ENCODE measurements at regions not wholly inside any gene's neighbourhood (a gene's known extent, or its start where the extent isn't known, plus 50 kb on each side); places are given as distances from the start of the nearest gene placed in this dataset.
"Not testable (repeated sequence)": the region's sequence is repeated elsewhere in the genome, so short reads cannot be mapped to it uniquely, and the experiment has no call there.

DNA sequence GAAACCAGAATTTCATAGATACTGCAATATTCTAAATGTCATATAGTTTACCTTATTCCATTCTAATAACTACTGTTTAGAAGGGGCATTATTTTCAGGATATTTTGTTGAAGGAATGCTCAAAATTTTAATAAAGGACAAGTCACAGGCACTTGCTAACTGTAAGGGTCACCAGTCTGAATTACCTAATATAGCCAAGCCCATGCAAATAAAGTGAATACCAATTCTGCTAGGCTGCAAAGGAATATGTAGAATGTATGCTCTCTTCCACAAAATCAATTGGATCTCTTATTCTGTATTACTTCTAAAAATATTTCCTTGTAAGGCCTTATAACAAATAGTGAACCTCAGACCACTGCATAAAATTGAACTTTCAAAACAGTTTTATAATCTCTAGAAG lies 52.3 kb upstream of the FAT4 start:
- DNase-seq = no peak

DNA sequence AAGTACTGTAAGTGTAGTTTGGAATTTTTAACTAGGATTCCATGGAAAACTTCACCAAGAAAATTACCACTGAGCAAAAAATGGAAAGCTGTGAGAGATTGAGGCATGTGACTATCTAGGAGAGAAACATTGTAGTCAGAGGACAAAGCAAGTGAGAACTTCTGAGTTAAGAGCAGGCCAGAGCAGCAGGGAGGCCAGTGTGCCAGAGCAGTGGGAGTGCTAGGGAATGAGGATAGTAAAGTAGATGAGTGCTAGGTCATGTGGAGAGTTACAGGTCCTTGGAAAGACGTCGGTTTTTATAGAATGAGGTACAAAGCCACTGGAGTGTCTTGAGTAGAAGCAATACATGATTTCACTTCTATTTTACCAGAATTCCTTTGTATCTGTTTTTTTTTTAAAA lies 52.7 kb upstream of the FAT4 start:
- DNase-seq = no peak

GRCh38 chr4:125254106-125254505 lies 60.6 kb upstream of the FAT4 start:
- DNase-seq = no peak

- DNase-seq = peak; percentile 1
Measured at GRCh38 chr4:125244848-125245450, 69.8 kb upstream of the FAT4 start.

DNA sequence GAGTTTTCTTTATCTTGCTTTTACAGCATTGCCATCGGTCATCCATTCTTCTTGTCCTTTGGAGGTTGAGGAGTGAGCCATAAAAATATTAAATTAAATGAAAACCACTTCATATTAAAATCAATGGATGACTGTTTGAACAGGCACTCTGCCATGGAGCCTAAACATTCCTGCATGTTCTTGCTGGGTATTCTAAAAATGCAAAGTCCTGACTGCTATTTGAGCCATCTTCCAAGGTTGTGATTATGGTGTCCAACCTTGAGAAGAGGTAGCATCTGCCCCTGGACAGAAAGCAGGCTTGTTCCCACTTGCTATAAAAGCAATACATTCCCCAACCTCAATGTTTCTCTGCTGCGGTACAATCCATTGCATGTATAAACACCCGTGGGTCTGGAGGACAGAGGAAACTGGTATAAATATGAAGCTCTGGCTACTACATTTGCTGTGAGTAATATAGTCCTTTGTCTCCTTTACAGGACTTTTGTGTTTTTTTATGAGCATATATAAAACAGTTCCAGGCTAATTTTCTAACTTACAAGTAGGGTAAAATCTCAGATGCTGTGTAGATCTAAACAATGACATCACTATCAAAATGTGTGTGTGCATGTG lies 70.9 kb upstream of the FAT4 start:
- no peak for DNase-seq

DNA sequence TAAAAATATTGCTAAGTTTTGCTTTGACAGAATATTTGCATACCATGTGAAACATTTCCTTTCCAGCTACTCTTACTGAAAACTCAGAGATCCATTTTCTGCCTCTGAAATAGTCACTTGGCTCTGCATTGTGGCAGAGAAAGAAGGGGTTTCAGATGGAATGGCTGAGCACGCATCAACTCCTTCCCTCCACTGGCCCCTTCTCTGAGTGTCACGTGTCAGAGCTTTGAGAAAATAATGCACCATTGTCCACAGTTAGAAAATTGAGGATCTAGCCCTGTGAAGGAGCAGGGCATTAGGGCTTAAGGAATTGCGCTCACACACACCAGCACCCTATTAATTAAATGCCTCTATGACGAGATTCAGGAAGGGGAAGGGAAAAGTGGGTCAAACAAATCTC lies 78.8 kb upstream of the FAT4 start:
- DNase-seq = no peak

GRCh38 chr4:125231661-125232060 lies 83.1 kb upstream of the FAT4 start:
- DNase-seq = no peak

GRCh38 chr4:125229596-125230058 lies 85.1 kb upstream of the FAT4 start:
- DNase-seq = no peak

- no peak for DNase-seq
Measured at GRCh38 chr4:125225806-125226205, 88.9 kb upstream of the FAT4 start.

DNA sequence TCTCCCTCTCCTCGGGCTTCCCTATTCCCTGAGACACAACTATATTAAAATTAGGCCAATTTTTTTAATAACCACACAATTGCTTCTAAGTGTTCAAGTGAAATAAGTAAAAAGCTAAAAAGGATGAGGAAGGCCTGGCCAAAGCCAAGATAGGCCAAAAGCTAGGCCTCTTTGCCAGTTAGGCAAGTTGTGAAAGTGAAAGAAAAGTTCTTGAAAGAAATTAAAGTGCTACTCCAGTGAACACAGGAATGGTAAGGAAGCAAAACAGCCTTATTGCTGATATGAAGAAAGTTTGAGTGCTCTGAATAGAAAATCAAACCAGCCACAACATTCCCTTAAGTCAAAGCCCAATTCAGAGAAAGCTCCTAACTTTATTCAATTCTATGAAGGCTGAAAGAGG lies 114.2 kb upstream of the FAT4 start:
- DNase-seq = no peak

- no peak for DNase-seq
Measured at GRCh38 chr4:125198916-125199315, 115.8 kb upstream of the FAT4 start.

DNA sequence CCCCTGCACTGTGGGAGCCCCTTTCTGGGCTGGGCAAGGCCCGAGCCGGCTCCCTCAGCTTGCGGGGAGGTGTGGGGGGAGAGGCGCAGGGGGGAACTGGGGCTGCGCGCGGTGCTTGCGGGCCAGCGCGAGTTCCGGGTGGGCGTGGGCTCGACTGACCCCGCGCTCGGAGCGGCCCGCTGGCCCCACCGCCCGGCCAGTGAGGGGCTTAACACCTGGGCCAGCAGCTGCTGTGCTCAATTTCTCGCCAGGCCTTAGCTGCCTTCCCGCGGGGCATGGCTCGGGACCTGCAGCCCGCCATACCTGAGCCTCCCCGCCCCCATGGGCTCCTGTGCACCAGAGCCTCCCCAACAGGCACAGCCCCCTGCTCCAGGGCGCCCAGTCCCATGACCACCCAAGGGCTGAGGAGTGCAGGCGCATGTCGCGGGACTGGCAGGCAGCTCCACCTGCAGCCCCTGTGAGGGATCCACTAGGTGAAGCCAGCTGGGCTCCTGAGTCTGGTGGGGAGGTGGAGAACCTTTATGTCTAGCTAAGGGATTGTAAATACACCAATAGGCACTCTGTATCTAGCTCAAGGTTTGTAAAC lies 122.8 kb upstream of the FAT4 start:
- DNase-seq = not testable (repeated sequence)

DNA sequence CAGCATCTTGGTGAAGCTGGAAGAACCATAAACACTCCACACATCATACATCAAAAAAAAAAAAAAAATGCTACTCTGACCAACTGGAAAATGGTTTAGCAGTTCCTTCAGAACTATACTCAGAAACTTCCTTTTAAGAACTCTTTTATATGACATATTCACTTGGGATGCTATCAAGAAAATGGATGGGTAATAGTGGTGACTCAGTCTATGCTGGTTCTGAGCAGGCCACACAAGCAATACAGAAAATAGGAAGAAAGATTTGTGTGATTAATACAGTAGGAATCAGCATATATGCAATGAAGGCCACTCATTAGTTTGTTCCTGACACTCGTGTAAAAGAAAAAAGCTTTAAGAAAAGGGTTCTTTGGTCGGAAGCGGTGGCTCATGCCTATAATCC lies 123.5 kb upstream of the FAT4 start:
- DNase-seq = no peak

GRCh38 chr4:125187226-125188176 lies 127.3 kb upstream of the FAT4 start:
- DNase-seq = no peak

DNA sequence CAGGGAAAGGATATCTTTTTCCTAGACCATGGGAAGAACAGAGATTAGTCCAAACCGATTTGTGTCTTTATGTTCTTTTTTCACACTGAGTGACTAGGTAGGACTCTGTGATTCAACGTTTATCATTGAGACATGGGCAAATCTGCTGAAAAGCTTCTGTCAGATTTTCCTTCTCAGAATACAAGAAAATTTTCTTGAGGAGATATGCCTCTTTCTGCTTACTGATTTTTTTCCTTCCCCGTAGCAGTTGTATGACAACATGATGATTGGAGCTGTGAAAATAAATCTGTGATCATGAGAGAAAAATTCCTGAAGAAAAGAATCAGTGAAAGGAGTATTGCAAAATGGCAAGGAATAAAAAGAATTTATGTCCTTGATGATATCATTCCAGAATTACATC lies 130.6 kb upstream of the FAT4 start:
- no peak for DNase-seq

DNA sequence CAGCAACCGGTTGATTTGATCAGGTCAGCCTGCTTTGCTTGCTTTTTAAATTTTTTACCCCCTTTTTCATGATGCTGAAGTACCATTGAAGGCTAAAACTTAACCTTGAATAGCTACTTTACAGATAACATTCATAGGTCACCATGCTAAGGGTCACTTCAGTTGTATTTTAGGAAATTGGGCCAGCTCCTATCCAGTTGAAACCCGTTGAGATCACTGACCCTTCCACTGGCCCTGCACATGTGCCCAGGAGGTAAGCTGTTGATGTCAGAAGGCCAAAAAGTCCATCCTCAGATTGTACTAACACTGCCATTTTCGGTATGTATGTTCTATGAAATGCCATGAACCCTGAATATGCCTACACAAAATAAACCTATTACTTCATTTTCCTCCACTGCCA lies 133.0 kb upstream of the FAT4 start:
- no peak for DNase-seq

DNA sequence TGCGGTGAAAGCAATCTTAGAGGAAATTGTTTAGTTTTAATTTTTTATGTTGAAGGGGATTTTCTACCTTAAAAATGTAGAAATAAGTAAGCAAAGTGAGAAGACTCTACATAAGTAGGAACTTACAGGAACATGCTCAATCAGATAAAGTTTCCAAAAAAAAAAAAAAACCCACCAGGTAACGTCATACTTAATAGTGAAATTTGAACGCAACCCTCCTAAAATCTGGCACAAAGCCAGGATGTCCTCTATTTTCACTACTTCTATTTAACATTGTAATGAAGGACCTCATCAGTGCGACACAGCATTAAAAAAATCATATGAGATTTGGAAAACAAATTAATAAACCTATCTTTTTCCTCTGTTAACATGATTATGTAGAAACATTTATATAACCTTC lies 135.0 kb upstream of the FAT4 start:
- DNase-seq = no peak

- no peak for DNase-seq
Measured at GRCh38 chr4:125169192-125169591, 145.6 kb upstream of the FAT4 start.

DNA sequence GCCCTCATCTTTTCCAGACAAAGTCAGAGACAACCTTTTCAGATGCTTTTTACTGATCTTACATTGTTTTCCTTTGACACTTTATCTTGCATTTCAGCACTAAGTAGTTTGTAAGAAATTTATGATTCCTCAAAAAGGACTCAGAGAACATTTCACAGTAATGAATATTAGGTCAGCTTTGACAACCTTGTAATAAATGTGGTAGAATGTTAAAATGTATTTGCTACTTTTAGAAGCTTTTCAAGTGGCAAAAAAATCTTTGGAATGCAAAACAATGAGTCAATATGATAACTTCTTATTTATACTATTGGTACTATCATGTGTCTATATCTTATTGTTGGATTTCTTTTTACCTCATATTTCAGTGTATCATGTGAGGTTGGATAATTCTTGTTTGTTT lies 146.2 kb upstream of the FAT4 start:
- DNase-seq = no peak

GRCh38 chr4:125166012-125166411 lies 148.7 kb upstream of the FAT4 start:
- not testable (repeated sequence) for DNase-seq

DNA sequence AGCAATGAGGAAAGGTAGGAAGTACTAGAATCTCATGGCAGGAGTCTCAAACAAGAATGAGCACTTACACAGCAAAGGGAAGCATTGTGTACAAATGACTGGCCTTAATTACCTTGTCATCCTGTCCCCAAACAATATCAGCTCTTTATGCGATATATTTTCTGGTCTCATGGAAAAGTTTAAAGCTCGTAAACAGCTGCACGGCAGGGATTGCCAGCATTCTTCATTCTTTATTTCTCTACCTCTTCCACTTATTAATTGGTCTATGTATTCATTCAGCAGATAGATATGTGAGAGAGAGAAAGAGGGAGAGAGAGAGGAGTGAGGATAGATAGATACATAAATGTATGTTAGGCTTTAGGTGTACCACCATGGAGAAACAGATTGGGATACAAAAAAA lies 155.8 kb upstream of the FAT4 start:
- DNase-seq = no peak

DNA sequence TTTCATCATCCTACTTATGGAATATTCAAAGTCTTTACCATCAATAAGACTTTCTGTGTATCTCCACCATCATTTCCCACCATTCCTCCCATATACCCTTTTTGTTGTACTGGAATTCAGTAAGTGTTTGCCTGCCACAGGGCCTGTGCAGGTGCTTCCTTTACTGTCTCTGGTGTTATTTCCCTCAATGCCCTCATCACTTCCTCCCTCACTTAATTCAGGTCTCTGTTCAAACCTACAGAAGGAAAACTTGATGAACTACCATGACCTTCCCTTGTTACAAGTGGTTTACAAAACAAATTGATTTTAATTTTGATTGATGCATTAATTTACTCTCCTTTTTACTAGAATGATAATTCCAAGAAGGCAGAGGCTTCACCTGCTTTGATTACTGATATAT lies 159.5 kb upstream of the FAT4 start:
- DNase-seq = no peak

GRCh38 chr4:125140966-125141495 lies 173.7 kb upstream of the FAT4 start:
- no peak for DNase-seq

Measured in NCI-H1105 treated with DMSO at 0.1 percent for 48 hours (cell line).